ENCODE measurements at regions not wholly inside any gene's neighbourhood (a gene's known extent, or its start where the extent isn't known, plus 50 kb on each side); places are given as distances from the start of the nearest gene placed in this dataset.

- no peak for DNase-seq
Observed at GRCh38 chr3:159629329-159630084, 359.1 kb upstream of the IL12A start.

GRCh38 chr3:159631226-159631625 lies 357.4 kb upstream of the IL12A start:
- DNase-seq = no peak

GRCh38 chr3:159632128-159632527 lies 356.5 kb upstream of the IL12A start:
- DNase-seq = peak in 1 of 2 experiments; percentile 9

- no peak for DNase-seq
Observed at GRCh38 chr3:159632851-159633250, 355.8 kb upstream of the IL12A start.

- no peak for DNase-seq
Observed at GRCh38 chr3:159634483-159634882, 354.2 kb upstream of the IL12A start.

GRCh38 chr3:159635047-159635641 lies 353.5 kb upstream of the IL12A start:
- DNase-seq = no peak

- DNase-seq = no peak
Observed at GRCh38 chr3:159637883-159638542, 350.6 kb upstream of the IL12A start.

- no peak for DNase-seq
Observed at GRCh38 chr3:159640225-159640624, 348.4 kb upstream of the IL12A start.

- DNase-seq = no peak
Observed at GRCh38 chr3:159643406-159643805, 345.2 kb upstream of the IL12A start.

GRCh38 chr3:159645874-159646273 lies 342.8 kb upstream of the IL12A start:
- peak in 1 of 2 experiments; percentile 9 for DNase-seq

GRCh38 chr3:159649951-159650350 lies 338.7 kb upstream of the IL12A start:
- peak in 1 of 2 experiments; percentile 51 for DNase-seq

GRCh38 chr3:159650726-159651125 lies 337.9 kb upstream of the IL12A start:
- DNase-seq = no peak

GRCh38 chr3:159652452-159652851 lies 336.2 kb upstream of the IL12A start:
- DNase-seq = no peak

- no peak for DNase-seq
Observed at GRCh38 chr3:159654183-159655134, 334.2 kb upstream of the IL12A start.

GRCh38 chr3:159655202-159655601 lies 333.4 kb upstream of the IL12A start:
- no peak for DNase-seq

GRCh38 chr3:159657176-159657575 lies 331.5 kb upstream of the IL12A start:
- DNase-seq = no peak

GRCh38 chr3:159657629-159658028 lies 331.0 kb upstream of the IL12A start:
- no peak for DNase-seq

GRCh38 chr3:159660326-159660725 lies 328.3 kb upstream of the IL12A start:
- no peak for DNase-seq

GRCh38 chr3:159660901-159661300 lies 327.7 kb upstream of the IL12A start:
- no peak for DNase-seq

GRCh38 chr3:159662549-159662948 lies 326.1 kb upstream of the IL12A start:
- no peak for DNase-seq

- no peak for DNase-seq
Observed at GRCh38 chr3:159664006-159664405, 324.6 kb upstream of the IL12A start.

GRCh38 chr3:159664653-159665052 lies 324.0 kb upstream of the IL12A start:
- no peak for DNase-seq

- no peak for DNase-seq
Observed at GRCh38 chr3:159667261-159667660, 321.4 kb upstream of the IL12A start.
